ENCODE measurements at regions not wholly inside any gene's neighbourhood (a gene's known extent, or its start where the extent isn't known, plus 50 kb on each side); places are given as distances from the start of the nearest gene placed in this dataset.
A peak's percentile ranks its signal among the peaks of the same experiment; 100 is the strongest.

DNA sequence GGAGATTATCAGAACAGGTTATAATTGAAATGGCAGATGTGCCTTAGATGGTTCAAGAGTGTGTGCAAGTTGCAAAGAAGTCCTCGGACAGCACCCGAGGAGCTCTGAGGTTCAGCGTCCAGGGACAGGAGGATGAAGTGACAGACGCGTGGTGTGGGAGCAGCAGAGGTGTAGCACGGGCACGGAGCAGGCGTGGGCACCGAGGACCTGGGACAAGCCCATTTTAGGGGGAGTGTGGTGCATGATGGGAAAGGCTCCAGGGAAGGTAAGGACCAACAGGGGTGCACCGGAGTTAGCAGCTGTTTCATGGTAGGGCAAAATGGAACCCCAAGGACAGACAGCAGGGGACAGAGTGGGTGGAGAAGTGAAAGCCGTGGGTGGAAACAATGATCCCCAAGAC lies 56.3 kb upstream of the BACE2 start:
- FAIRE-seq, result no peak
- H3K4me3 ChIP-seq (ENCODE audit: low read length in 3 of 3), result no peak overlapping the region
- no peaks in the 10 kb centered on the region for H3K4me1 ChIP-seq (ENCODE audit: control insufficient read depth in 2 of 3, insufficient read depth in 2 of 3, low read depth in 1 of 3, low read length in 3 of 3)
- no peak overlapping the region for H3K27ac ChIP-seq (ENCODE audit: low read depth in 2 of 2, low read length in 2 of 2)
- H3K9ac ChIP-seq (ENCODE audit: low read length in 3 of 3), result no peak overlapping the region
- DNase-seq, result peak in 1 of 5 donors; percentile 26
- no peaks in the 10 kb centered on the region for H3K27me3 ChIP-seq (ENCODE audit: control insufficient read depth, insufficient read depth, low read length)
- H3K9me3 ChIP-seq (ENCODE audit: control insufficient read depth in 2 of 3, insufficient read depth in 1 of 3, low read length in 3 of 3), result no peaks in the 10 kb centered on the region
- H3K36me3 ChIP-seq (ENCODE audit: control insufficient read depth in 2 of 3, insufficient read depth in 3 of 3, low read length in 3 of 3), result no peaks in the 10 kb centered on the region
- intact Hi-C loops (cut with DNase I), result no loop called here
- TF ChIP-seq, protein P1, sequence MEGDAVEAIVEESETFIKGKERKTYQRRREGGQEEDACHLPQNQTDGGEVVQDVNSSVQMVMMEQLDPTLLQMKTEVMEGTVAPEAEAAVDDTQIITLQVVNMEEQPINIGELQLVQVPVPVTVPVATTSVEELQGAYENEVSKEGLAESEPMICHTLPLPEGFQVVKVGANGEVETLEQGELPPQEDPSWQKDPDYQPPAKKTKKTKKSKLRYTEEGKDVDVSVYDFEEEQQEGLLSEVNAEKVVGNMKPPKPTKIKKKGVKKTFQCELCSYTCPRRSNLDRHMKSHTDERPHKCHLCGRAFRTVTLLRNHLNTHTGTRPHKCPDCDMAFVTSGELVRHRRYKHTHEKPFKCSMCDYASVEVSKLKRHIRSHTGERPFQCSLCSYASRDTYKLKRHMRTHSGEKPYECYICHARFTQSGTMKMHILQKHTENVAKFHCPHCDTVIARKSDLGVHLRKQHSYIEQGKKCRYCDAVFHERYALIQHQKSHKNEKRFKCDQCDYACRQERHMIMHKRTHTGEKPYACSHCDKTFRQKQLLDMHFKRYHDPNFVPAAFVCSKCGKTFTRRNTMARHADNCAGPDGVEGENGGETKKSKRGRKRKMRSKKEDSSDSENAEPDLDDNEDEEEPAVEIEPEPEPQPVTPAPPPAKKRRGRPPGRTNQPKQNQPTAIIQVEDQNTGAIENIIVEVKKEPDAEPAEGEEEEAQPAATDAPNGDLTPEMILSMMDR (IDR thresholded peaks at IDR 0.05; ENCODE audit: borderline replicate concordance, extremely low read depth, insufficient read depth), result no peak

DNA sequence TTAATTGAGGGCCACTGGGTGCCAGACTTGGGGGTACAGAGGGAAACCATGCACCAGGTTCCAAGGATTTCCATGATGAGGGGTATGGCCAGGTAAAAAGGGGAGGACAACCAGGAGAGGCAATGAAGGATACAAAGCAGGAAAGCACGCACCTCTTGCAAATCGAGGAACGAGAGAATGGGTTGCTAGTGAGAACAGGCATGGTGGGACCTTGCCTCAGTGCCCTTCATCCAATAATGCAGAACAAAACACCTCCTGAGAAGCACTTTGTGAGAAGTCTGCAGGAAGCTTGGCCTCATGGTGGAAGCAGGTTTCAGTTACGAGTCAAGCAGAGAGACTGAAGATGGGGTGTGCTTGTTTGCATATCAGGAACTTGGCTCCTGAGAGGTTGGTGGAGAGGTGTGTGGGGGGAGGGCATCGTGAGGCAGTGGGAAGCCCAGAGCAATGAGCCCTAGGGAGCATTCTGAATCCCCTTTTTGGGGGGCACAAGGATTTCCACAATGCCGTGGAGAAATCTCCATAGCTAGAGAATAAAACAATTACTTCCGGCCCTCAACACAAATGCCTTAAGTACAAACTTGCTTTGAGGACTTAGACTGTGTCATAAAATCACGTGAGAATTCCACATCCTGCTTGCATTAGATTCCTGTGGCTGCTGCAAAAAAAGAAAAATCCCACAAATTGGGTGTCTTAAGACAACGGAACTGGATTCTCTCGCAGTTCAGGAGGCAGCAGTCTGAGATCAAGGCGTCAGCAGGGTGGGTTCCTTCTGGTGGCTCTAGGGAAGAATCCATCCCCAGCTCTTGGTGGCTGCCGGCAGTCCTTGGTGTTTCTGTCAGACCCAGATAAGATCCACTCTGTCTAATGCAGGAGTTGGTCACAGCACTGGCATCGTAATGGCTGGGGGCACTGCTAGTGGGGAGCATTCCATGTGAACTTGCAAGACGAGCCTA lies 54.9 kb upstream of the BACE2 start:
- H3K27ac ChIP-seq (ENCODE audit: low read depth in 2 of 2, low read length in 2 of 2), result no peak overlapping the region

DNA sequence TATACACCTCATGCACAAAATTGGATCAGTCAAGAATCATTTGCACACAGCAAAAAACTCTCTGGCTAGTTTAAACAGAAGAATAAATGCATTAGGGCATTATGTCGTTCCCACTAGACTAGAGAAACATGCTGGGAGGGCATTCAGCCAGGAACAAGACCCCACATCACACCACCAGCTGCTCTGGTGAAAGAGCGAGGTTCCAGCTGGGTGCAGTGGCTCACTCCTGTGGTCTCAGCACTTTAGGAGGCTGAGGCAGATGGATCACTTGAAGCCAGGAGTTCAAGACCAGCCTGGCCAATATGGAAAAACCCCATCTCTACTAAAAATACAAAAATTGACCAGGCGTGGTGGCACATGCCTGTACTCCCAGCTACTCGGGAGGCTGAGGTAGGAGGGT lies 52.1 kb upstream of the BACE2 start:
- DNase-seq, result peak in 1 of 5 donors; percentile 8
- Histone ChIP-seq H3K27me3 (ENCODE audit: control insufficient read depth, insufficient read depth, low read length) (no peaks in the 10 kb centered on the region), H3K27ac (ENCODE audit: low read depth in 2 of 2, low read length in 2 of 2) (no peak overlapping the region), H3K9me3 (ENCODE audit: control insufficient read depth in 2 of 3, insufficient read depth in 1 of 3, low read length in 3 of 3) (no peaks in the 10 kb centered on the region), H3K4me3 (ENCODE audit: low read length in 3 of 3) (no peak overlapping the region), H3K36me3 (ENCODE audit: control insufficient read depth in 2 of 3, insufficient read depth in 3 of 3, low read length in 3 of 3) (no peaks in the 10 kb centered on the region), H3K4me1 (ENCODE audit: control insufficient read depth in 2 of 3, insufficient read depth in 2 of 3, low read depth in 1 of 3, low read length in 3 of 3) (no peaks in the 10 kb centered on the region), H3K9ac (ENCODE audit: low read length in 3 of 3) (no peak overlapping the region)
- no peak for FAIRE-seq
- intact Hi-C loops (cut with DNase I), result no loop called here
- TF ChIP-seq, protein P1 (IDR thresholded peaks at IDR 0.05; ENCODE audit: borderline replicate concordance, extremely low read depth, insufficient read depth), result no peak

More for the DNA sequence above, 54.9 kb upstream of the BACE2 start:
- FAIRE-seq, result no peak
- H3K27me3 ChIP-seq (ENCODE audit: control insufficient read depth, insufficient read depth, low read length), result no peaks in the 10 kb centered on the region
- TF ChIP-seq, protein P1 (IDR thresholded peaks at IDR 0.05; ENCODE audit: borderline replicate concordance, extremely low read depth, insufficient read depth), result no peak
- DNase-seq, result peak in 4 of 5 donors; percentile 48 to 82 (median 60)
- H3K36me3 ChIP-seq (ENCODE audit: control insufficient read depth in 2 of 3, insufficient read depth in 3 of 3, low read length in 3 of 3), result no peaks in the 10 kb centered on the region
- H3K9me3 ChIP-seq (ENCODE audit: control insufficient read depth in 2 of 3, insufficient read depth in 1 of 3, low read length in 3 of 3), result no peaks in the 10 kb centered on the region
- no peaks in the 10 kb centered on the region for H3K4me1 ChIP-seq (ENCODE audit: control insufficient read depth in 2 of 3, insufficient read depth in 2 of 3, low read depth in 1 of 3, low read length in 3 of 3)
- peak overlapping the region in 1 of 3 donors; percentile 17 for H3K4me3 ChIP-seq (ENCODE audit: low read length in 3 of 3)
- intact Hi-C loops (cut with DNase I), result no loop called here
- no peak overlapping the region for H3K9ac ChIP-seq (ENCODE audit: low read length in 3 of 3)
